CD4-positive, alpha-beta T cell treated with Interferon gamma for 1 hour (primary cell): ENCODE measurements at regions not wholly inside any gene's neighbourhood (a gene's known extent, or its start where the extent isn't known, plus 50 kb on each side); places are given as distances from the start of the nearest gene placed in this dataset.
"Not testable (repeated sequence)": the region's sequence is repeated elsewhere in the genome, so short reads cannot be mapped to it uniquely, and the experiment has no call there.

Experiments used
- DNase-seq: peaks from one replicate; pipeline ENCODE4 v3.0.0-alpha.2; 2020

GRCh38 chr6:167230288-167230687 lies 60.8 kb upstream of the UNC93A start:
- no peak for DNase-seq

DNA sequence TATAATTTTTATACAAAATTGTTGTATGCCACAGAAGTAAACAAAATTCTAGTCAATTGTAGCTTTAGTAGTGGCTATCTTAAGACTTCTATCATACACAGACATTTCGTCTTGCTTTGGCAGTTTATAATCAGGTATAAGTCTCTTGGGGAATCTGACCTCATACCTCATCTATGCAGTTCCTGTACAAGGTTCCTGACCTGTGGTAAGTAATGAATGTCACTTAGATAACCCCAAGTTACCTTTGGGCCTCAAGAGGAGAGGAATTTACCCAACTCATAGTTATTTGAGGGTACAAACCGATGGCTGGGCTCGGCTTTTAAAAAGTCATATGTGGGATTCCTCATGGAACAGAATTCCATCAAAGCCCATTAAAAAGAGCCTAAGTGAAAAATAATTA lies 58.8 kb upstream of the UNC93A start:
- DNase-seq = no peak

DNA sequence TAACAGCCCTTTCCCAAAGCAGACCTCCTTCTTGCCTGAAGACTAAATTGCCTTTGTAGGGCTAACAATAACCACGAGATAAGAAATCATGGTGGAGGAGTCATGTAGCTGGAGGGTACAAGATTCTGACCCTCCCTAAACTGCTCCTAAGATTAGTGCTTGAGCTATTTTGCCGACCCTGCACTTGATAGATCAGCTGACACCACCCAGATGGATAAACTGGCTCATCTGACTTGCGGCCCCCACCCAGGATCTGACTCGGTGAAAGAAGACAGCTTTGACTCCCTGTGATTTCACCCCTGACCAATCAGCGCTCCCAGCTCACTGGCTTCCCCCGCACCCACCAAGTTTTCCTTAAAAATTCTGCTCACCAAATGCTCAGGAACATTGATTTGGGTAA lies 57.6 kb upstream of the UNC93A start:
- DNase-seq = no peak

GRCh38 chr6:167234576-167234975 lies 56.5 kb upstream of the UNC93A start:
- not testable (repeated sequence) for DNase-seq

DNA sequence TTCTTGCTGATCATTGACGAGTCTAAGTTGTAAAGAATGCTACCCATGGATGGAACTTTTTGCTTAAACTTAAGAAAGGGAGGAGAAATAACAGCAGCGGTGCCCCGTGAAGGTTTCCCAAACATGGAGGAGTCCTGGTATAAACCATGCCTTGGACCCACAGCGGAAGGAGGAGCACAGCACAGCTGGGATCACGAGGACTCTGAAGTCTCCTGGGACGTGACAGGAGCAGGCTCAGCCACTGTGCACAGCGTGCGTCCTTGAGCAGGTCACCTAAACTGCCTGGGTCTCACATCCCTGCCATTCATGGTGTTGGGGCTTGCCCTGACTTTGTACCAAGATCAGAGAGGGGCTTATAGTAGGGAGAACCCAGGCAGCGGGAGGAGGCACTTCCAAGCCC lies 56.1 kb upstream of the UNC93A start:
- DNase-seq = no peak

GRCh38 chr6:167235421-167236238 lies 55.5 kb upstream of the UNC93A start:
- no peak for DNase-seq

DNA sequence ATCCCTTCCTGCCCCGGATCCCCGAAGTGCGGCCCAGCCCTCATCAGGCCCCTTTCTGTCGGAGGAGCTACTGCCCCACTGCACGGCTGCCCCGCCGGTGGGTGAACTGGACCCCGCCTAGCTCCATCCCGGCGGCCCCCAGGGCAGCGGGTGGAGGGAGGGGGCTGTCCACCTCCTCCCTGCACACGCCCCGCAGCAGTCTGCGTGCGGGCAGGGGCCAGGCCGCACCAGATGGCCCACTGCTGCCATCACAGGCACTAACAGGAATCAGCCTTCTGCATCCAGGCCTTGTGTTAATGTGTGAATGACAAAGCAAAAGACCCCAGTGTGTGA lies 54.9 kb upstream of the UNC93A start:
- DNase-seq = no peak

GRCh38 chr6:167237438-167238145 lies 53.5 kb upstream of the UNC93A start:
- DNase-seq = no peak

DNA sequence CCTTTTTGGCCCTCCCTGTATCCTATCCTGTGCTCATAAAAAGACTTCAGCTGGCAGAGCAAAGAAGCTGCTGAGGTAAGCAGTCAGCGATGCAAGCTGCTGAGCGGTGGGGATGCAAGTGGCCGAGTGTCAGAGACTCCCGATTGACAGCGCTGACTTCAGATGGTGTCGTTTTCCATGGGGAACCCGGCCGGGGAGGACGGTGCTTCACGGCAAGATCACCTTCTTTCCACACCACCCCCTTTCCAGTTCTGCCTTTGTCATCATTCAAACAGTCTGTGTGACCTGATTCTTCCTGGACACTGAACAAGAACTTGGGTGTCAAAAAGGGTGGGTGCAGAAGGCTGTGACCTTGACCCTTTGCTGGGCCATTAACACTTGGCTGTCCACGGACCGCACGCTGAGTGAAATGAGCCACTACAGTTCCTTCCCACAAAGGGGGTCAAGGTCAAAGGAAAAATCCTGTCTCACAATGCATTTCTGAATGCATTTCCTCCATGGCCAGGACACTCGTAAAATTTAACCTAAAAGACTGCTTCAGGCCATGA lies 52.9 kb upstream of the UNC93A start:
- DNase-seq = no peak

- no peak for DNase-seq
Observed at GRCh38 chr6:167238694-167239467, 52.2 kb upstream of the UNC93A start.

DNA sequence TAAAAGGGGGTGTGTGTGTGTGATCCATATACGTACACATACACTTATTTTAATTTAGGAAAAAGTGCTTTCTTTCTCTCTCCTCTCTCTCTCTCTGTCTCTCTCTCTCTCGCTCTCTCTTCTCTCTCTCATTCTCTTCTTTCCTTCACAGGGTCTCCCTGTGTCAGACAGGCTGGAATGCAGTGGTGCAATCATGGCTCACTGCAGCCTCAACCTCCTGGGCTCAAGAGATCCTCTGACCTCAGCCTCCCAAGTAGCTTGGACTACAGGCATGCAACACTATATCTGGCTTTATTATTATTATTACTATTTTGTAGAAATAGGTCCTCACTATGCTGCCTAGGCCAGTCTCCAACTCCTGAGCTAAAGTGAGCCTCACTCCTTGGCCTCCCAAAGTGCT lies 51.6 kb upstream of the UNC93A start:
- DNase-seq = not testable (repeated sequence)

DNA sequence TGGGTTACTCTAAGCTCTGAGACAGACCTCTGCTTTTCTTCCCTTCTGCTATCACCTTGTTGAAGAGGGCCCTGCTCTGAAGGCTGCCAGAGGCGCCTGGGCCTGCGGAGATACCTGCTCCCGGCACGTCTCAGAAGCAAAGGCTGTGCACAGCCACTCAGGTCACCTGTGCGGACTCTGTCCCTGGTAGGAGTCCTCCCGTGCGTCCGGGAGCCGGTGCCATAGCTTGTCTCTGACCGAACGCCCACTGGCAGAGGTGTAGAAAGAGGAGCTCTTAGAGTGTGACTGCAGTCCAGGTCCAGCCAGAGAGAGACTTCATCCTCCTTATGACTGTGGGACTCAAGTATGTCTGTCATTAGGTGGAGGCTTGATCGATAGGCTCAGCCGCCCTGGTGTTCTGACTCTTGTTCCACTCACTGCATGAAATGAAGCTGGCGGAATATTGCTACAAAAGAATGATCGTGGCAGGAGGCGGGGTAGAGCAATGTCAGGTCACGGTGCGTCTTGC lies 51.0 kb upstream of the UNC93A start:
- DNase-seq = no peak
